GM19023 (cell line): ENCODE measurements at regions not wholly inside any gene's neighbourhood (a gene's known extent, or its start where the extent isn't known, plus 50 kb on each side); places are given as distances from the start of the nearest gene placed in this dataset.

Experiments
- ATAC-seq: cut with Tn5 transposase; IDR thresholded peaks from one replicate; pipeline ENCODE4 v1.9.1; 2021; ENCODE audit warnings: mild to moderate bottlenecking, moderate library complexity; ENCODE audit not compliant: unreplicated experiment

GRCh38 chr5:3883040-3883439, 287.4 kb downstream of the IRX1 start:
- ATAC-seq = no peak

- no peak for ATAC-seq
Observed at GRCh38 chr5:3886524-3887451, 291.2 kb downstream of the IRX1 start.

- no peak for ATAC-seq
Observed at GRCh38 chr5:3888310-3888709, 292.7 kb downstream of the IRX1 start.

GRCh38 chr5:3889412-3890142, 293.9 kb downstream of the IRX1 start:
- no peak for ATAC-seq

- no peak for ATAC-seq
Observed at GRCh38 chr5:3891113-3891512, 295.5 kb downstream of the IRX1 start.

- no peak for ATAC-seq
Observed at GRCh38 chr5:3893527-3893926, 297.9 kb downstream of the IRX1 start.

GRCh38 chr5:3893975-3894374, 298.3 kb downstream of the IRX1 start:
- no peak for ATAC-seq

- ATAC-seq = no peak
Observed at GRCh38 chr5:3896098-3896497, 300.5 kb downstream of the IRX1 start.

- no peak for ATAC-seq
Observed at GRCh38 chr5:3899093-3899492, 303.5 kb downstream of the IRX1 start.

GRCh38 chr5:3904584-3904983, 309.0 kb downstream of the IRX1 start:
- no peak for ATAC-seq

GRCh38 chr5:3905031-3905430, 309.4 kb downstream of the IRX1 start:
- ATAC-seq = no peak

GRCh38 chr5:3905521-3905920, 309.9 kb downstream of the IRX1 start:
- ATAC-seq = no peak

GRCh38 chr5:3911111-3911510, 315.5 kb downstream of the IRX1 start:
- no peak for ATAC-seq

GRCh38 chr5:3911773-3912172, 316.1 kb downstream of the IRX1 start:
- no peak for ATAC-seq

- no peak for ATAC-seq
Observed at GRCh38 chr5:3912790-3913189, 317.2 kb downstream of the IRX1 start.

- no peak for ATAC-seq
Observed at GRCh38 chr5:3913279-3913678, 317.6 kb downstream of the IRX1 start.

- no peak for ATAC-seq
Observed at GRCh38 chr5:3925022-3925421, 329.4 kb downstream of the IRX1 start.

GRCh38 chr5:3925935-3926334, 330.3 kb downstream of the IRX1 start:
- ATAC-seq = no peak

- no peak for ATAC-seq
Observed at GRCh38 chr5:3929799-3930198, 334.2 kb downstream of the IRX1 start.

- no peak for ATAC-seq
Observed at GRCh38 chr5:3931976-3932375, 336.3 kb downstream of the IRX1 start.

- no peak for ATAC-seq
Observed at GRCh38 chr5:3933536-3933935, 337.9 kb downstream of the IRX1 start.

- no peak for ATAC-seq
Observed at GRCh38 chr5:3933966-3934365, 338.3 kb downstream of the IRX1 start.
